HG03558 (cell line): ENCODE measurements at regions not wholly inside any gene's neighbourhood (a gene's known extent, or its start where the extent isn't known, plus 50 kb on each side); places are given as distances from the start of the nearest gene placed in this dataset.

Experiments used
- ATAC-seq: cut with Tn5 transposase; IDR thresholded peaks from one replicate; pipeline ENCODE4 v1.9.1; 2021; ENCODE audit warnings: moderate number of reproducible peaks; ENCODE audit not compliant: unreplicated experiment; ENCODE audit errors: extremely low read depth

DNA sequence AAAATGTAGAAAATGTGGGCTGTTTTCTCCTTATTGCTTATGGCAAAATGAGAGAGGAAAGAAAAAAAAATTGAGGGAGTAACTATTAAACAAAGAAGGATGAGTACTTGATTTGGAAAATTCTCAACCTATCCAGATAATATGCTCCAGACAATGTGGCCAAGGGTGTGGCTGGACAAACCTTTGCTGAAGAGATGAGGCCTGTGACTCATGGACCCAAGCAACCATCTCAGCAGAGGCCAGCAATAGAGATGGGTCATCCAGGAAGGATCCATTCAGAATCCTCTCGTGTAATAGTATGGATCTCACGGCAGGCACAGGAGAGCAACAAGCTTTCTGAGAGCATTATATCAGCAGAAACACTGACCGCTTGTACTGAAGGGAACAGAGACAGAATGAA lies 120.3 kb upstream of the CELF2 start:
- no peak for ATAC-seq

DNA sequence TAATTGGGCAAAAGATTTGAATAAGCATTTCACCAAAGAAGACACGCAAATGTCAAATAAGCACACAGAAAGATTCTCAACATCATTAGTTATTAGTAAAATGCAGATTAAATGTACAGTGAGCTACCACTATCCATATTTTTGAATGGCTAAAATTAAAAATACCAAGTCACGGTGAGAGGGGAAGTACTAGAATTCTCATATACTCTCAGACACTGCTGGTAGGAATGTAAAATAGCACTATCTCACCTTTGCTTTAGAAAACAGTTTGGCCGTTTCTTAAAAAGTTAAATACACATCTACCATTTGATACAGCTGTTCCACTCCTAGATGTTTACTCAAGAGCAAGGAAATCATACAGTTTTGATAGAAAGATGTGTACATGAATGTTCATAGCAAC lies 115.8 kb upstream of the CELF2 start:
- ATAC-seq = no peak

DNA sequence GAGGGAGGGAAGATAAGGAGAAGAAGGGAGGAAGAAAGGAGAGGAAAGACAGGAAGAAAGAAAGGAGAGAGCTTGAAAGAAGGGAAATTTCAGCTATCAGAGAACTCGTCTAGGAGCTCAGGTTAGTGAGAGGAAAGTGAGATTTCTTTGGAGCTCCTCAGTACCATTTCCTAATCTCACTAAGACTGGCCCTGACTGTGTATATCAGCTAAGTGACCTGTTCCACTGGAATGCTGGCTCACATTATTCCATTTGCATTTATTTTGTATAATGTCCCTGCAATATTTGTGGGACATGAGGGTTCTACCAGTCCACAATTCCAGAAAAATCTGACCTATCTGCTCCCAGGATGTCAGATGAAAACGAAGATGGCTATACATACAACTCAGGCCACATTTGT lies 114.7 kb upstream of the CELF2 start:
- ATAC-seq = no peak

DNA sequence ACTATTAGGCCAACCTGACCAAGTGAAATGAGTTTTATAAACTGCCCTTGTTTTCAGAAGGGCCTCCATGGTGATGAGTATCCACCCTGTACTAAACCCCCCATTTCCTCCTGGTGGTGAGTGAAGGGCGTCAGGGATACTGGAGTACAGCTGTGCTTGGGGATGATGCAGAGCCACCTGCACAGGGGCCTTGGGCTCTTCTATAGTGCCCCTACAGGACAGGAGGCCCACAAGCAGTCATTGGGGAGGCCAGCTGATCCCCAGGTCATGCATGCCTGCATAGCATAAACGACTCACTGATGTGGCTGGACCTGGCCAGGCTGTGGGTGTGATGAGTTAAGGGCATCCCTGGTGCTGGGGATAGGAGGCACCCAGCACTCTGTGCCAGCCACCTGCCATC lies 114.1 kb upstream of the CELF2 start:
- no peak for ATAC-seq

DNA sequence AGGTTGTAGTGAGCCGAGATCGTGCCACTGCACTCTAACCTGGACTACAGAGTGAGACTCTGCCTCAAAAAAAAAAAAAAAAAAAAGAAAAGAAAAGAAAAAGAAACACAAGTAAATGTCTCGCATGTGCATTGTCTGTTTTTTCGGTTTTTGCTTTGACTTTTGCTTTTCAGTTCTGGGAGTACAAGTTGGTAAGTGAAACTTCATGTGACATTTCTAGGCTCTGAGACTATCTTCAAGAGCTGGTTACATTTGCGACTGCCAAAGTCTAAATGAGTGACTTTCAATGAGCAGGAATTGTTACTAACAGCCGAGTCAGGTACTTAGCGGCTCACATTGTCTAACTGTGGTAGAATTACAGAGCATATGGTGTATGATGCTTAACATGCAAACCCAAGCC lies 107.0 kb upstream of the CELF2 start:
- ATAC-seq = no peak

DNA sequence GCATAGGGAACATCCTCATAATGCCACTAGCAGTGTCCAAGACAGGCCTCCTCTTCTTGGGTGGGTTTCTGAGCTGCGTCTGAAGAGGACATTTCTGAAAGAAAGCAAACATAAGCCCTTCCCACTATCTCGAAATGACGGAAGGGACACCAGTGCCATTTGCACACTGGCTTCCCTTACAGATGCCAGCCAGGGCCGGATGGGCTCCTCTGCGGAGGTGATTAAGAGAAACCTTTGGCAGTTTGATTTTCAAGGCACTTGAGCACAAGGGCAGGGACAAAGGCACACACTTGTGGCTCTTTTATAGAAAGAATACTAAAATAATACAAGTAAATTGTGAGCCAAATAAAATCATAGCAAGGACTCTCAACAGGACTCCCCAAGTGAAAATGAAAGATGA lies 106.6 kb upstream of the CELF2 start:
- no peak for ATAC-seq

DNA sequence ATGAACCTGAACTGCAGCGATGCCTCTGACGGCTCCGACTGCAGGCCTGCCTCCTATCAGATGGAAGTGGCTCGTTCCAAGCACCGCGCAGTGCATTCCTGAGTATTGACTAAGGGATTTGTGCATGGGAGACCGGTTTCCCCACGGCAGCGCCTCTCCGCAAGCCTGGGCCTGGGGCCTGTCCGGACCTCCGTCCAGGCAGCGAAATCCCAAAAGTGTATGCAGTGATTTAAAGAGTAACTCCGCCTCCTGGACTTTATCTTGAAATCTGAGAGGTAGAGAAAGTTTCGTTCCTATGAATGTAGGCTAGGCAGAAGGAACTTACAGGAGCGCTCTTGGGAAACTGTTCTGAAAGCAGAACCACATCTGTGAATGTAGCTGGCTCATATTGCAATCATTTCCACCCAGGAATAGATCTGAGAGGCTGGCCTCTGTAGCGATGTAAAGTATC lies 106.2 kb upstream of the CELF2 start:
- no peak for ATAC-seq

DNA sequence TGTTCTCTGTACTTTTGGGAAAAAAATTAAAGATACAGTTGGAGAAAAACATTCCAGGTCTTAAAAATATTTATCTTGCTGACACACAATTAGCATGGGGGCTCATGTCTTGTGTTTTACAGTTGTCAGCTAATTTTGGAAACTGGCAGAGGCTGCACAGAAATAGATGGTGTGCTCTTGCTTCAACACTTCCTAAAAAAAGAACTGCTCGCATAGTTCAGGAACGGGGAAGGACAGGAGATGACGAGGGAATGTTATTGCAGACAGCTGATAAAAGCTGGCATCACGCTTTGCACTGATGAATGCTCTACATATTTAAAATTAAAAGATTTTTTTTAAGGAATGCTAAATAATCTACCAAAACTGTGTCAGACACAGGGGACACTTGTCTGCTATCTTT lies 103.5 kb upstream of the CELF2 start:
- no peak for ATAC-seq

DNA sequence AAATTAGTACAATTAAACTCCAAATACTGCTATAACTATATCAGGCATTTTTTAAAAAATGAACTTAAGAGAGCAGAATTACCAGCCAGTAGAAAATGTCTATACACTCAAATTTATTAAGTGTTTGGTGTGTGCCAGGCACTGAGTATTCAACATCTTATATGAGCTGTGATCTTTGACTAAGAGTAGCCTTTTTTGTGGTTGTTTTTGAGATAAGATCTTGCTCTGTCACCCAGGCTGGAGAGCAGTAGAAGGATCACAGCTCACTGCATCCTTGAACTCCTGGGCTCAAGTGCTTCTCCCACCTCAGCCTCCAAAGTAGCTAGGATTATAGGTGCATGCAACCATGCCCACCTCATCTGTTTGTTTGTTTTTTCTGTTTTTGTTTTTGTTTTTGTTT lies 102.5 kb upstream of the CELF2 start:
- ATAC-seq = no peak

DNA sequence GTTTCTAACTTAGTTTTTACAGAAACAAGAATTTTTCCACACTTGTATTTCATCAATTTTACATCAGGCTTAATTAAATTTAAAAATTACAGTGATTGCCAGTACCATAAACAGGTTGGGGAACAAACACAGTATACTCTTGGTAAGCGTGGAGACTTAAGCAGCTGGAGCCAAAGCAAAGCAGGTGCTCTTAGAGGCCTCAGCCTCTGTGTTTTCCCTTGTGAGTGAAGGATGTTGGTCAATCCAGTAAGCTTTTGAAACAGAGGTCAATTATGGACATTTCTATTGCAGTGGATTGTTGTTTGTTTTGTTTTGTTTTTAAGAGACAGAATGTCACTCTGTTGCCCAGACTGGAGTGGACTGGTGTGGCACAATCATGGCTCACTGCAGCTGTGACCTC lies 100.6 kb upstream of the CELF2 start:
- no peak for ATAC-seq

DNA sequence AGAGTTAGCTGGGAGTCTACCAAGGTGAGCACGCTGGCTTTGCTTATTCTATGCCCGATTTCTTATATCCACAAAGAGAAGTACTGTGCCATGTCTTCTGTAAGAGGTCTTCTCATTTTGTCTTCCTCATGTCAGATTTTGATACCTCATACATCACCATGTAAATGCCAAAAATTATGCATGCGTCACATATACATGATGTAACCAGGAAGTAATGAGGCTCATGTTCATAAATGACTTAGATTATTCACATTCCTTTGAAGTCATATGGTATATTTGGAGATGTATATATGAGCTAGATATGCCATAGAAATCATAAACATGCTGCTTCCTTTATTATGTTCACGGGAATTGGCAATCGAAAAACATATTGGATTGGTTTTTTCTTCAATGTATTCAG lies 97.7 kb upstream of the CELF2 start:
- ATAC-seq = no peak

DNA sequence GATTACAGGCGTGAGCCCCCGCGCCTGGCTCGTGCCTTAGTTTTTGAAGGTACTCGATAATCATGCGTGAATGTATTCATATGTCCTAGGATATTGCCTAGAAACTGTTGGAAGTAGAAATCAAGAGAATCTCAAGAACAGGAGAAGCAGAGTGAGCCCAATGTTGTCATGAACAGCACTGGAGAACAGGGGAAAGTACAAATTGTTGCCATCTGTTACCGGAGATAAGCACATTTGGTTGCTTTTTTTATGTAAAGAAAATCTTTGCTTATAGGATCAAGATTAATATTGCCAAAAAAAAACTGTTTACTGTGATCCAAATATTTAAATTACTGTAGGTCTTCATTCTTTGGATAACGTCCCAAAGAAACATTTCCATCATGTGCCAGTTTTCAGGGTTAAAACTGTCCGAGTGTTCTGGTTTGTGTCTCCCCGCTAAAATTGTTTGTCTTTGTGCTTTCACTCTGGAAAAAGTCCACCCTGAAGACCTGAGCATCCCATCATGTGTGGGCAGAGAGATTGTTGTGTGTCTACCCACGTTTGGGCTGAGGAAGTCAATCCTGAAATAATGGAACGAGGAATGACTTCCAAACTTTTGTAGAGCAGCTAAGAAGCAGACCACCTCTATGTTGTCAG lies 95.7 kb upstream of the CELF2 start:
- no peak for ATAC-seq

DNA sequence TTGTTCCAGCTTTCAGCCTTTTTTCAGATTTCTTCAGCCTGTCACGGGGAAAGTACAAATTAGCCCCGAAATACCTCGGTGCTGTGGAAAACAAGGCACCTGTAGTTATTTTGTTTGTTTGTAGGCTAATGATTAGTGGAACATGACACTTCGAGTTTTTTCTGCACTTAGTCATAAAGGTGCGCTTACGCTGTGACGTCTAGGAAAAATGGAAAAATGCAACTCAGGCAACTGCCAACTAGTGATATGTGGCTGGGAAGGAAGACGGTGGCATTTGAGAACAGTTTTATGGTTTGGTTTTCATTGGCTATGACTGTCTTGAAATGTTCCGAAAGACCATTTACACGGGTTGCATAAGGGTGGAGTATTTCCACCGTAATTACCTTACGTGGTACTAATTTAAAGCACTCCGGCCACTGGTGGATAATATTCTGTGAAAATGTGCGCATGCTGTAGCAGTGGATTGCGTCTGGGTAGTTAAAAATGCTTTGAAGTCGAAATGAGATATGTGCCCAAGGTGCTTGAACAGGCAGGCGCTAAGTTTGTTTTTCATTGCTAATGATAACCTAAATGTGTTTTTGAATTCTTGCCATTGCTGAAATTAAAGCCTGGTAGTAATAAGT lies 94.5 kb upstream of the CELF2 start:
- ATAC-seq = no peak

DNA sequence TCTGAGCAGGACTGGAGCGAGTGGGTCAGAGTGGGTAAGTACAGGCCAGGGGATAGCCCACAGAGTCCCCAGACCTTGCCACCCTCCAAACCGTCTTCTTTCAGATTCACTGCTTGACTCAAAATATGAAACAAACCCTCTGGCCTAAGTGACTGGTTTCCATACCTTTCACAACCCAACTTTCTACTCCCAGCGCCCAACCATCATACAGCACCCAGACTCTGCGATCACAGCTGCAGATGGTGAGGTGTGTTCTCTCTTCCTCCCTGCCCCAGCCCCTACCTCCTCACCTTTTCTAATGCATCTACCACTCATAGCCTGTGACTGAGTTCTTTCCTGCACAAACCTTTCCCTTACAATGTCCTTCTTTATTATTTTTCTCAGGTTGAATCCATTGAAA lies 92.0 kb upstream of the CELF2 start:
- no peak for ATAC-seq

DNA sequence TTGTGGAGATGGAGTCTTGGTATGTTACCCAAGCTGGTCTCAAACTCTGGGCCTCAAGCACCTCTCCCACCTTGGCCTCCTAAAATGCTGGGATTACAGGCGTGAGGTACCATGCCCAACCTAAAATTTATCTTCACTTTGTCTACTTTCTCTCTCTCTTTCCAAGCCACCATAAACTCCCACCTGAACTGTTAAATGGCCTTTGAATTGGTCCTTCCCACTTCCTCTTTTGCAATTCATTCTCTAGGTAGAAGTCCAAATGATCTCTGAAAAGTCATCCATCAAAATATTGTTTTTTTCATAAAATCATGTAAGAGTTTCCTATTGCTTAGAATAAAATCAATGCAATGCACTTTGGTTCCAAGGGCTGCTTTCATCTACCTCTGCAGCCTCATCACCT lies 90.1 kb upstream of the CELF2 start:
- ATAC-seq = no peak

DNA sequence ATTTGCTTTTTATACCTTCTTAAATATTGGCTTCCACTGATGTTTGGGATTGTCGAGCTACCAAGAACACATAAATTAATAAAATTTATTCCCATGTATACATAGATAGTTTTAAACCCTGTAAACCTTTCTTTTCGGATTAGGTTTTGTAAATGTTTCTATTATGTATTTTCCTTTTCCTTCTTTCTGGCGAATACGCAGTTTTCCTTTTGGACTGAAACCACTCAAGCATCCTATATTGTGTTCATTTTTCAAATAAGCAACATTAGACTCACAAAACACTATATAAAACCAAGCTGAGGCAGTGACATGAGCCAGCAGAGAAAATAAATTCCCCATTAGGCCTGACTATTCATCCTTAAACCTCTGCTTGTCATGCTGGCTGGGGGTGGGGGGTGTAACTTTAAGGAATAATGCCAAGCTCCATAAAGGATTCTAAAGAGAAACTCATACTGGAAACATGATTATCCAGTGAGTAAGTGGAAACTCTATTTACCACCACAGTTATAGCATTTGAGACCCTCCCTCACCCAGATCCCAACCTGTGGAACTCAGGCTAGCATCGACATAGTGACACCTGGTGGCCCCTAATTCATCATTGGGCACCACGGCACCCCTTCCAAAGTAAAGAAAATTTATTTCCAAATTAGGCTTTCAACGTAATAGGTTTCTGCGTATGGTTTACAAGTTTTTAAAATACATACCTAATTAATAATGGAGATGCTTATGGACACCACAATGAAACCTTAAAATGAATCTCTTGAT lies 86.5 kb upstream of the CELF2 start:
- no peak for ATAC-seq

DNA sequence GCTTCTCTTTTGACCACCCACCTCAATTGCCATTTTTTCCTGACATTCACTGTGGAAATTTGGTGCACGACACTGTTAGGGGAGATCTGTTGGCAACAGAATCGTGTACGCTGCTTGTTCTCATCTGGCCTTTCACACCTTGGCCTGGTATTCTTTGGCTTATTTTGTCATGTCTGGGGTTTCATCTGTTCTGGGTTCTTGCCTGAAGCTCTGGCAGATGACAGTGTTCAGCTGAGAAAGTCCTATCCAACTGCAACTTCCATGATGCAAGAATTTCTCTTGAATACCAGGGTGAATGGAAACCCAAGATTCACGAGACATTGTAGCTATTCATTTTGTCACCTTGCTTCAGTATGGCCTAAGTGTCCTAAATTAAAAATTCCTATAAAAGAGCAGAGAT lies 82.6 kb upstream of the CELF2 start:
- no peak for ATAC-seq

DNA sequence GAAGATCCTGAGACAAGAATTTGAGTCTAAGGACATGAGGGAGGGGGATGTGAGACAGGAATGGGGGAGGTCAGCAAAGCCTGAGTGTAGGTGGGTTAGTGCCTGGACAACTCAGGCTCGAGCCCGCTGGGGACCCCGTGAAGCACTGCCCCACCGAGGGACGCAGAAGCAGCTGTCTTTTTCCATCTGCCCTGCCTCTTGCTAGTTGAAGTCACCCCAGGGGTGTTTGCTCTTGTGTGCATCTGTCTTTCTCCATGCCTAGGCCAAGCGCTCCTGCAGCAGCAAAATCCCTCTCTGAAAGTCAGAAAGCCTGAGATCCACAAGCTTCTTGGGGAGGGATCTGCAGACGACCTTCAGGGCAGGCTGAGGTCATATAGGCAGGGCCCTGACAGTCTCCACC lies 79.0 kb upstream of the CELF2 start:
- no peak for ATAC-seq

DNA sequence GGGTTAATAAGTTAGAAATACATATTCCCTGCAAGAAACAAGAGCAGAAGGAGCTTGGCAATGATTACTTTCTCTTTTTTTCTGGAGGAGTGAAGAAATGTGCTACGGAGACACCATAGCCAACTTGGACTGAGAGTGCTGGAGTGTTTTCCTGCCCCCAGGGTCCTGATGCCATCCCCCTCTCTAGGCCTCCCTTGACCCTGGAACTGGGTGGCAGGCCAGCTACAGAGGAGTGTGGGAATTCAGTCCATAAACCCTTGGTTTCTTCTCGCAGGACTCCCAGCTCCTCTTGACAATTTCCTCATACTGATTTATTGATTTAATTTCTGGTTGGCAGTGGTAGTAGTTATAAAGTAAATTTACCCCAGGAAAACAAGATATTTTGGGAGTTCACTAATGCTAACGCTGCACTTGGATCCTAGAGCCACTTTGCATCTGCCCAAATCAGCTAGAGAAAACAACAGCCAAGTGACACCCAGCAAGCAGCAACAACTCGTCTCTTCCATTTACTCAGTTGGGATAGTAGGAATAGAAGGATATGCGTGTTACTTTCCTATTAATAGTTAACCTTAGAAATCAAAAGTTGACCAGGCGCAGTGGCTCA lies 76.4 kb upstream of the CELF2 start:
- ATAC-seq = no peak

DNA sequence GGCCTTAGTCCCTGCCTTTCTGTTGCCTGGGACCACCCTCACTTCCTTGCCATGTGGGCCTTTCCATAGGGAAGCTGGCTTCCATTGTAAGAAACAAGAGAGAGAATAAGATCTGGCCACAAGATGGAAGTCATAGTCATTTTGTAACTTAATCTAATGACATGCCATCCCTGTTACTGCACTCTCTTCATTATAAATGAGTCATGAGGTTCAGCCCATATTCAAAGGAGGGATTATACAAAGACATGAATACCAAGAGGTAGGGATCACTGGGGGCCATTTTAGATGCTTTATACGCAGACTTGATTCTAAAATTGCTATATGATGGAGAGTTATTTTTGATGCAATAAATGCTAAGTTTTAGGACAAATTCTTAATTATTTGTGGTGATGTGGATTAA lies 75.2 kb upstream of the CELF2 start:
- ATAC-seq = no peak

DNA sequence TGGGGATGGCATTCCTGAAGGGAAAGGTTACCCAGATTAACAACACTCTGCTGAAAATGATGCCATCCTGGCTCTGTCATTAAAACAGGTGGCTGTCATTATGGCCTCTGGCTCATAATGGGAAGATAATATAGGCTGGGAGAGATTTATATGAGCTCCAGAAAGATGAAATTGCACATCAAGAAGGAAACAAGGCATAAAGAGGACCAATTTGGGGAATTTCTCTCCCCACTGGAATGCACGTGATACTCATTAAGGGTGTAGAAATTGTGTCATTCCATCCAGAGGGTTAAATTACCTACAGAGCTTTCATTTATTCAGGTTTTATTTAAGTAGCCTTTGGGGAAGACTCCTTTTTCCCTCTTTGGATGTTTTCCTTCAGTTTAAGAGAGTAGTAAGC lies 71.6 kb upstream of the CELF2 start:
- ATAC-seq = no peak
